HG02763 (cell line): ENCODE measurements at regions not wholly inside any gene's neighbourhood (a gene's known extent, or its start where the extent isn't known, plus 50 kb on each side); places are given as distances from the start of the nearest gene placed in this dataset.

ENCODE experiments used
- ATAC-seq: cut with Tn5 transposase; IDR thresholded peaks from one replicate; pipeline ENCODE4 v1.9.1; 2021; ENCODE audit warnings: mild to moderate bottlenecking, moderate library complexity; ENCODE audit not compliant: unreplicated experiment

- no peak for ATAC-seq
These were observed 123.6 kb downstream of the PRLHR start for GRCh38 chr10:118471863-118472262.

- ATAC-seq: no peak
These were observed 125.0 kb downstream of the PRLHR start for GRCh38 chr10:118470470-118470869.

DNA sequence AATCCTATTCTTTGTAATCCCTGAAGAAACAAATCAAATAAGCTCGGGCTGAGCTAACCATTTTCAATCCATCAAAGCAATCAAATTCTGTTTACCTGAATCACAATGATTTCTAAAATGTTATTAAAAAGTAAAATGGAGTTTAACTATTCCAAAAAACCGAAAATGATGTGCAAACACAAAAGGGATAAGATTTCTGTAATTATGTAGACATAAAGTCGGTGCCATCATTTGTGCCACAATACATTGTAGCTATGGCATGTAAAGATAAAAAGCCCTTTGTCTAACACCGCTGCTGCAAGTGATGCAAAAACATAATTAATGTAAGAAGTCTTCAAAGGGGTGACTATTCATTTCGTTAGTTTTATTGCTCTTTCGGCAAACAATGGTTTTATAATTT, 125.1 kb upstream of the FAM204A start:
- ATAC-seq: no peak

GRCh38 chr10:118465300-118465874, 123.3 kb upstream of the FAM204A start:
- ATAC-seq: no peak

DNA sequence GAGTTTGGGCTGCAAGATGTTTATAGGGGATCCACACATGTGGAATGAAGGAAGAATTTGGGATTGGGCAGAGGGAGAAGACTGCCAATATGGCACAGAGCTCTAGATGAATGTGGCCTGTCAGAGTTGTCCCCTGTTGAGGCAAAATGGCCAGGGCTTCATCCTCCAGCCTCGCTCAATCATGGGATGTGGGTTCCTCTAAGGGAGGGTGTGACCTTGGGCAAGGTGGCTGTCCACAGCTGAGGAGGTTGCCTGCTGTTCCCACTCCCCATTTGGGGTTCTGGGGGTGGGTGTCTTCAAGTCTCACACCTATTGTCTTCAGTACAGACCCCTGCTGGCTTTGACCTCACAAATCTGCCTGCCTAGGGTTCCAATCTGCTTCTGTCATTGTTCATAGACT, 121.6 kb upstream of the FAM204A start:
- ATAC-seq: no peak

DNA sequence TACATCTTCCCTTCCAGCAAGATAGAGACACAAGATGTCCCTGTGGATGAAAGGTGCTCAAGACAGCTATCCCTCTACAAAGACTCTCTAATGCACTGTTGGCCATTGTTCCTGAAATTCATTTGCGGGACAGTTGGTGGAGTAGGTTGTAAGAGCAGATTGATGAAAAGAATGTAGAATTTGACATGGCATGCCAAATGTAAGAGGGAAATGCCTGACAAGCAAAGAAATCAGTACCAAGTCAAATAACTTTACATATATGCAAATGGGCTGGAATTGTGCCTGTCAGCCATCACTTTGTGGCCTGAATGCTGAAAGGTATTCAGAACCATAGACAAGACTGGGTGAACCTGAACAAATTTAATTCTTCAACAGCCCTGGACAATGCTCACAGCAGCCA, 120.3 kb upstream of the FAM204A start:
- no peak for ATAC-seq

DNA sequence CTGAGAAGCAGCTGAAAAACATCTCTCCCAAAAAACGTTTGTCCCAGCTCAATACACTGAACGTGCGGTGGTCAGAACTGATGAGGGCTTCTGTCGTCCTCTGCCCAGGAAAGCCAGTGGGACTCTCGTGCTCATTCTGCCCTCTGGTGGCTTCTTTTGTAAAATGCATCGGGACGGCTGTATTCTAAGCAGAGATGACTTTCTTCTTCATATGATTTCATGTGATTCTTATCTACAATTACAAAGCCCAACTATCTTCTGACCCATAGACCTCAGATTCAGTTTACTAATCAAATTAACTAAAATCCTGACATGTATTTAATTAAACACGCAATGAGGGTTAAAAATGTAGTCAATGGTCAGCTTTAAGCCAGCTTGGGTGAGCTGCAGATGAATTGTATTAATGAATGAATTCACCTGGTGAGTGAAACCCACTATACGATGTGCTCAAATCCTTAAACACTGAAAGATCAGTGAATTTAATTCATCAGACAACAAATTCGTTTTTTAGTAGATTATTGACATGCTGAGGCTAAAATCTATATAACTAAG, 117.6 kb upstream of the FAM204A start:
- ATAC-seq: peak; percentile 61

GRCh38 chr10:118458957-118459641, 117.0 kb upstream of the FAM204A start:
- no peak for ATAC-seq

GRCh38 chr10:118457824-118458428, 115.8 kb upstream of the FAM204A start:
- ATAC-seq: no peak

- ATAC-seq: no peak
These were observed 113.1 kb upstream of the FAM204A start for GRCh38 chr10:118455181-118455695.

DNA sequence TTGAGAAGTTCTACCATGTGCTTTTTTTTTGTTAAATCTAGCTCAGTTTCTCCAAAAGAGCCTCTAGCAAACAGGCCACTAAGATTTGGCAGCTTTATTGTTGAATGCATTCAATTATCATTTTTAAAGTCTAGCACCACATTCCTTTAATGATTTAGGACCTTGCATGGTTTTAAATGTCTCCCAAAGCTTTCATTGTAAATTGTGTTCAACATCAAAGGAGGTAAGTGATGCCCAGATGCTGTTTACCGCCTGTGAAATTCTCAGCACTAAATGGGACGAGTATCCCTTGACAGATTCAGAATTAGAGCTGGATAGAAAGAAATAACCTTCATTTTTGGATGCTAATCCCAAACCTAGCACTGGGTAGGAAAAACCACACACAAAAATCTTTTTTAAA, 112.1 kb upstream of the FAM204A start:
- ATAC-seq: no peak

DNA sequence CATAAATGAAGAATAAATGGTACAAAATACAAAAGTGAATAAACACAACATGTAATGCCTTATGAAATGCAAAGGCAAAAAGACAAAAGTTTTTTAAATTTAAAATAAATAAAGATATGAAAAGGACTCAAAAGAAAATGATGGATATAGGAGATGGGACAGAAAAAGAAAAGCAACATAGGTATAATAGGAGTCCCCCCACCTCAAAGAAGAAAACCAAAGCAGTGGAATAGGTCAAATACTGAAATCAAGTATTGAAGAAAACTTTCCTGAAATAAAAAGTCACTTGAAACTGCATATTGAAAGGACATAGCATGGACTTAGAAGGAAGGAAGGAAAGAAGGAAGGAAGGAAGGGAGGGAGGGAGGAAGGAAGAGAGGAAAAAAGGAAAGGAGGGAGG, 110.0 kb upstream of the FAM204A start:
- ATAC-seq: no peak

GRCh38 chr10:118449521-118449920, 107.4 kb upstream of the FAM204A start:
- no peak for ATAC-seq

GRCh38 chr10:118448744-118449143, 106.6 kb upstream of the FAM204A start:
- ATAC-seq: no peak

DNA sequence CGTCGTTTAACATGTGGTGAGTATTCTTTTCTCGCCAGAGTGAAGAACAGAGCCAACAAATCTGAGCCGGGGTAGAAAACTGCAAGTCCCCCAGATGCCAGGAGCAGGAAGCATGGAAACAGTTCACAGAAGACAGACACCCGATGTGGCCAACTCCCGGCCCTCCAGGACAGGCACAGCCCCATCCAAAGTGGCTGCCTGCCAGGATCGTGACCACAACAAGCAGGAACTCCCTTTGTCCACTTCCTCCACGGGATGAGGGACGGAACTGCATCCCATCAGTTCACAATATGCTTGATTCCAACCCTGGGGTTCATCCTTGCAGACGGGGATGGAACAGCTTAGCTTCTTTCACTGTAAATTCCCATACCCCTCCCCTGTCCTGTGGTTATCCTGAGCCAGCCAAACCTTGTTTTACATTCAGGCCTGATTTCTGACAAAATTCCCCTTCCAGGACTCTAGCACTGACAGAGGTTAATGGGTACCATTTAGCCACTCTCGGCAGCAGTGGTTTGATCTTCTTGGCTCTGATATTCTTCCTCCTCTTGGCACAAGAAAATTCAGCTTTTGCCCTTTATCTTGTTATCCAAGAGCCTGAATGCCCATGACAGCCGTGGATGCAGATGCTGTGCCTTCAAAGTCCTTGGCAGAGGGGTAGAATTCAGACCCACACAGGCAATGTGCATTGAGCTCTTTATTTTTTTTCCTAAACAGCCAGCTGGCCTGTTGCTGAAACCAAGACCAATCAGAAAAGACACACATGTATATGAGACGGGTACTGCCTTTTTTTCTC, 105.5 kb upstream of the FAM204A start:
- ATAC-seq: no peak

DNA sequence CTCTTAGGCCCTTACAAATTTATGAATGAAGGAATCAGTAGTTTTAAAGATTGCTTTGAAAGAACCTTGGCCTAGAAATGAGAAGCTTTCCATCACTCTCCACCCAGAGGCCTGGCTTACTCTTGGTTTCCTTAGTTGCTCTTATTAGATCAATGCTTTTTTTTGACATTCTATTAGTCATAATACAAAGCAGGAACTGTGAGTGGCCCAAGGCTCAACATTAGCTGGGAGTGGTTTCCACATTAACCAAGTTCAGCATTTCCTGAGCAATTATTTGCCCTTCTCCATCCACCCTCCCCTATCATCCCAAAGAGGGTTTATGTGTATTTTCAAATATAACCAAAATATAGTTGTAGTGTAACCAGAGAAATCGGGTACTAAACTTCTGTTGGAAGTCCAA, 103.4 kb upstream of the FAM204A start:
- ATAC-seq: no peak

DNA sequence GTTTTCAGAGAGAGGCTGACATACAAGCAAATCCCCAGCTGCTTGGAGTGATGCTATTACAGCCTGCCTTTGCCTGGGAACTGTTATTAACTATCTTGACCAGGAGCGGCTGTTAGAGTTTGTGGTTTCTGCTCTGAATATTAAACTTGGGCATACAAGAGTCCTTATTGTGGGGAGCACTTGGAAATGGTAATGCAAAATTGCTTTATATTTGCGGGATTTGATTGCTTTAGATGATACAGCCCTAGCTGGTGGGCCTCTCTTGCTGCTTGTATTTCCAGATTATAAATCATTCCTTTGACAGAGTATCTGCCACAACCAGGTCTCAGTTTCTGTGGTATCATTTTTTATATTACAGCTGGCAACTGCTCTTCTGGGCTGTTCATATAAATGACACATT, 101.9 kb upstream of the FAM204A start:
- ATAC-seq: no peak

GRCh38 chr10:118442032-118442431, 99.9 kb upstream of the FAM204A start:
- ATAC-seq: no peak

GRCh38 chr10:118439824-118440223, 97.7 kb upstream of the FAM204A start:
- no peak for ATAC-seq

DNA sequence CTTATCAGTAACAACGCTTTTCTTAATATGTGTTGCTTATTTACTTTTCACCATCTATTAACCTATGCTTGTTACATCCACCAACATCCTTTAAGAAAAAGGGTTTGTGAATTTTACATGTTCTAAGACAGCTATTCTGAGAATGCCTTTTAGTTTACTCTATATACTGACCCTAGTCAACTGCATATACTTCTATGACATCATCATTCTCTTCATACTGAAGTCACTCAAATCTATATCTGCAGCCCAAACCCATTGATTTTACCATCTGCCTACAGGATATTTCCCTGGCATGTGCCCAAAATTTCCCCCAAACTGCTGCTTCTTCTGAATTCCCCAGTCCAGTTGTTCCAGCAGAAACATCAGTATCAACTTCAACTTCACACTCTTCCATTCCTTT, 94.6 kb upstream of the FAM204A start:
- no peak for ATAC-seq

- ATAC-seq: no peak
These were observed 88.1 kb upstream of the FAM204A start for GRCh38 chr10:118430190-118430589.
